ENCODE measurements at regions not wholly inside any gene's neighbourhood (a gene's known extent, or its start where the extent isn't known, plus 50 kb on each side); places are given as distances from the start of the nearest gene placed in this dataset.

- no peak for TF ChIP-seq EZH2phosphoT487 (IDR thresholded peaks at IDR 0.05; ENCODE audit: insufficient read depth, low read depth)
- no peak for TF ChIP-seq EZH2 (IDR thresholded peaks at IDR 0.05; ENCODE audit: insufficient read depth, poor library complexity, severe bottlenecking)
These were observed 78.4 kb upstream of the GC start for GRCh38 chr4:71862315-71862714.
